Left colon (tissue), 2 donors: ENCODE measurements at regions not wholly inside any gene's neighbourhood (a gene's known extent, or its start where the extent isn't known, plus 50 kb on each side); places are given as distances from the start of the nearest gene placed in this dataset.

ENCODE experiments used
- ATAC-seq: fragments of 200-7000 bp; cut with Tn5 transposase; one replicate; pipeline ENCODE4 v1.9.1; 2020; ENCODE audit warnings: mild to moderate bottlenecking, moderate library complexity
- DNase-seq, 2 donors: peaks; one replicate each; pipeline ENCODE4 v3.0.0-alpha.2; 2020
- intact Hi-C, 2 donors: fragments of 100-400 bp; cut with DNase I in 1 of 2; cut with micrococcal nuclease in 1 of 2; formaldehyde crosslinking; loops; one replicate each; pipeline versions ENCODE4 v1.11.2 to v1.14.0; 2022; cut with DNase I, micrococcal nuclease
- donor health status: DM: no; HTN: no; CAD: no.
- donor health status: DM: yes; HTN: yes; CAD: no.

GRCh38 chr6:105810105-105810921 is 275.8 kb upstream of the PRDM1 start:
- DNase-seq = peak in 1 of 2 donors; percentile 41
- intact Hi-C loops = no loop called here
- ATAC-seq = peak; percentile 40

- ATAC-seq = no peak
Observed at GRCh38 chr6:105808571-105808970, 277.6 kb upstream of the PRDM1 start.

DNA sequence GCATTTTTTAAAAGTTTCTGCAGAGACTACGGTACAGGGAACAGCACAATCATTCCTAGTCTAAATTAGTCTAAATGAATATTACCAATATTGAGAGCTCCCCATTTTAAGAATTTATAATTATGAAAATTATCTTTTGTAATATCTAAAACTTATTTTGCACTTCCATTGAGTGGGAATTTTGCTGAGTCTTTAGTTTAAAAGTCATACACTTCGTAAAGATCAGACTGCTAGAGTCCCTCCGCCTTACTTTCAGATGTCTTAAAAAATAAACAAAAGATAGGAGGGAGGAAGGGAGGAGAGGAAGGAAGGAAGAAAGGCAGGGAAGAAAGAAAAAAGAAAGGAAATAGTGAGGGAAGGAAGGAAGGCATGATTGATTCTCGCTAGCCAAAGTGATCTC is 278.2 kb upstream of the PRDM1 start:
- ATAC-seq = no peak
- intact Hi-C loops = no loop called here
- DNase-seq = no peak

More at GRCh38 chr6:105808571-105808970, 277.6 kb upstream of the PRDM1 start:
- DNase-seq = no peak
- intact Hi-C loops = no loop called here

DNA sequence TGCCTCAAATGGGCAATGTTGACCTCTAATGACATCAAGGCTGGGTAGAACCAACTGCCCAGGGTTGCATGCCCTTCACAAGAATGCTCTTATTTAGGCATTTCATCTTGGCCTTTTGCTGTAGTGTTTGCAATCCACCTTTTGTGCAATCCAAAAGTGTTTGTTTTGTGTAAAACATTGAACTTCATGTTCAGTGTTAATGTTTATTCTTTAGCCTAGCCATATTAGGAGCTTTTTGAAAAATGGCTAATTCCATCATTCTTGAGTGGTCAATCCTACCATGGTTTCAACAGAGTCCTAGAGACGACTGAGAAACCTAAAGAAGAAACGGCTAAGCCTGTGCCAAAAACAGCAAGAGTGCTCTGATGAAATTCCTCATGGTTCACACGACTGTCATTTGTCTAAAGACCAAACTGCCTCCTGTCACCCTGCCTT is 279.6 kb upstream of the PRDM1 start:
- DNase-seq = no peak
- intact Hi-C loops = no loop called here
- no peak for ATAC-seq

DNA sequence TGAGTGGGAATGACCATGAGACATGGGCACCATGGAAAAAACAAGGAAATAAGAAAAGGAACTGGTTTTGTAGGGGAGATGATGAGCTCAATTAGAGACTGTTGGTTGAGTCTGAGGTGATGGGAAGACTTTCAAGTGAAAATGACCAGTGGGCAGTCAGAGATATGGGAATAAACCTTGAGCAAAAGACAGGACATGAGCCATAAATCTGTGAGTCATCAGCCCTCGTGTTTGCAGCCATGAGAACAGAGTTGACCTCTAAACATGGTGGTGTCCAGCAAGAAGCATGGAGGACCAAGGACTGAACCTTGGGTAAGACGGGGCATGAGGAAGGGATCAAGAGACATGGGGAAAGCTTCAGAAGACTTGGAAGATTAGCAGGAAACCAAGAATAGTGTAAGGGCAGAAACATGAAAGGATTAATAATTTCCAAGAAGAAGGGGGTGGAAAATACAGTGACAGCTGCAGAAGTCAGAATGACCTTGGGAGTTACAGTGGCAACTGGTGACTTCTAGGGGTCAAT is 280.6 kb upstream of the PRDM1 start:
- intact Hi-C loops = no loop called here
- no peak for DNase-seq
- ATAC-seq = no peak

- no peak for DNase-seq
- ATAC-seq = no peak
- intact Hi-C loops = no loop called here
Observed at GRCh38 chr6:105804424-105804823, 281.7 kb upstream of the PRDM1 start.

- DNase-seq (no peak), ATAC-seq (no peak)
- intact Hi-C loops = no loop called here
Observed at GRCh38 chr6:105804000-105804399, 282.1 kb upstream of the PRDM1 start.

DNA sequence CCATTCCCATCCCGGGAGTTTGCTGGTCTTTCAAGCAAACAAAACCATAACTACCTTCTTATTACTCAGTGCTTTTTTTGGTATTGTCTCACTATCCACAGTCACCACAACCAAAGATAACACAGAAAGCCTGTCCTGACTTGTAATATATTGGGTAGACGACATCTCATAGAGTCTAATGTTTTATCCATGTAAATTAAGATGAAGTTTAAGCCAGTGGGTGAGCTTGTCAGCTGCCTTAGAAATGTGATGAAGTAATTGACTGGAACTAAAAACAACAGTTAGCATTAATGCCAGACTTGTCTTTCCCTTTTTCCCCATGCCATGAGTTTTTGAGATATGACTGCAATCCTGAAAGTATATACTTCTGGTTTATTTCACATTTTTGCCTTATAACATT is 282.7 kb upstream of the PRDM1 start:
- no peak for DNase-seq
- intact Hi-C loops = no loop called here
- no peak for ATAC-seq

- no peak for ATAC-seq
- intact Hi-C loops = no loop called here
- no peak for DNase-seq
Observed at GRCh38 chr6:105802703-105803102, 283.4 kb upstream of the PRDM1 start.

GRCh38 chr6:105800871-105801270 is 285.3 kb upstream of the PRDM1 start:
- DNase-seq (no peak), ATAC-seq (no peak)
- intact Hi-C loops = no loop called here

DNA sequence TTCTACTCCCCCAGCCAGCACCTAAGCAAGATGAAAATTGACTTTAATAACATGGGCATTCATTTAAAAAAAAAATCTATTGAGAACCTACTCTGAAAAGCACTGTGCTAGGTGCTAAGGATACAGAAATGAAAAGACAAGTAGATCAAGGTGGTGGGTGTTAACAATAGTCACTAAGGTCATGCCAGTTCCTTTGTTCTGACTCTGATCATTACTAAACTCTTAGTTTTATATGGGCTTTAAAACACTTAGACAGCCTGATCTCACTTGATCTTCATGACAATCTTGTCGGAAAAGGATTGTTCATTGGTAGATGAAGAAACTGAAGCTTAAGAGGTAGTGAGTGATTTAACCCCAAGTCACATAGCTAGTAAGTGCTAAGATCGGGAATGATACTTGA is 285.7 kb upstream of the PRDM1 start:
- DNase-seq (no peak), ATAC-seq (no peak)
- intact Hi-C loops = no loop called here

- ATAC-seq (no peak), DNase-seq (no peak)
- intact Hi-C loops = no loop called here
Observed at GRCh38 chr6:105799056-105799455, 287.1 kb upstream of the PRDM1 start.

DNA sequence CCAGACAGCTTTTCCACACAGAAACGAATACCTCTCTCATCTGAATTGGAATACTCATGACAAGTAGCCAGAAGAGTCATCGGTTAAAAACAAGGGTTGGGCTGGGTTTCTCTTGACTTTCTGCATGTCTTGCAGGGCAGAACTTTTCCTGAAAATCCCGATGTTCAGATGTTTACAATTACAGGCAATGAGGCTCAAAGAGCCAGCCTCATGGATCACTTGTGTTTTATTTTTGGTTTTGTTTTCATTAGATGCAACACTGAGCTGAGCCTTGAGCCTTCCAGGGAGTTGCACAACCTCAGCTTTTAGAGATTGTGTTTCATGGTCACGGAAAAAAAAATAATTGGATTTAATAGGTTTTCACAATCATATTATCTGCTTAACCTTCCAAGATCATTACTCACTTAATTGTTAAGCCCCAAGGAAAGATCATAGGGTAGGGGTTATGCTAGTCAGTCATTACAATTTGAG is 288.1 kb upstream of the PRDM1 start:
- ATAC-seq = no peak
- DNase-seq = no peak
- intact Hi-C loops = no loop called here

- peak; percentile 57 for ATAC-seq
- no peak for DNase-seq
- intact Hi-C loops = no loop called here
Observed at GRCh38 chr6:105797286-105797979, 288.7 kb upstream of the PRDM1 start.

- intact Hi-C loops = no loop called here
- no peak for DNase-seq
- no peak for ATAC-seq
Observed at GRCh38 chr6:105795913-105796517, 290.1 kb upstream of the PRDM1 start.

DNA sequence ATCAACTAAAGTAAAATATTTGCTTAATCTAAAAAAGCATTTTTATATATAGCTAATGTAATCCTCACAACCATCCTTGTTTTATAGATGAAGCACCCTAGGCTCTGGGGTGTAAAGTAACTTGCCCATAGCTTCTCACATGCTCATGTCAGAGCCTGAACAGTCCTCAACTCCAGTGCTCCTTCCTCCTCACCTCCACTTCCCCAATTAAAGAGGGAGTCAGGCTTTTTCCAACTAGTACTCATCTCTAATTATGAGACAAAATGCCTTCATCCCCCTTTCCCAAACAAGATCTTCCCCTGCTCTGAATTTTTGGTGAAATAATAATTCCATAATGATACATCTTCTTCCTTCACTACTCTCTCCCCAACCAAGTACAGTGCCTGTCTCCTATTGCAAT is 290.8 kb upstream of the PRDM1 start:
- ATAC-seq = no peak
- DNase-seq = no peak
- intact Hi-C loops = no loop called here

GRCh38 chr6:105794870-105795269 is 291.3 kb upstream of the PRDM1 start:
- DNase-seq (no peak), ATAC-seq (no peak)
- intact Hi-C loops = no loop called here

GRCh38 chr6:105794239-105794638 is 291.9 kb upstream of the PRDM1 start:
- ATAC-seq = peak; percentile 93
- intact Hi-C loops = no loop called here
- peak; percentile 54 to 64 for DNase-seq

- ATAC-seq (peak; percentile 55), DNase-seq (no peak)
- intact Hi-C loops = no loop called here
Observed at GRCh38 chr6:105793130-105793529, 293.0 kb upstream of the PRDM1 start.
